Thymus (tissue), 11 donors: ENCODE measurements at regions not wholly inside any gene's neighbourhood (a gene's known extent, or its start where the extent isn't known, plus 50 kb on each side); places are given as distances from the start of the nearest gene placed in this dataset.
A peak's percentile ranks its signal among the peaks of the same experiment; 100 is the strongest.

Source experiments
- DNase-seq, 9 donors: peaks; one replicate each; pipeline ENCODE4 v3.0.0-alpha.2; 2013; ENCODE audit warnings: low spot score in 9 of 9, low read depth in 6 of 9, missing footprints in 1 of 9
- H3K27ac ChIP-seq, 2 donors: one replicate each; pipeline ENCODE4 v1.5.1; 2013; ENCODE audit warnings: control low read depth in 1 of 2, low read depth in 1 of 2, low read length in 1 of 2, mild to moderate bottlenecking in 1 of 2, moderate library complexity in 1 of 2
- H3K27me3 ChIP-seq, 2 donors: one replicate each; pipeline ENCODE4 v1.5.1; 2013; ENCODE audit warnings: low read length in 1 of 2; ENCODE audit not compliant: control insufficient read depth in 2 of 2, insufficient read depth in 1 of 2
- H3K36me3 ChIP-seq, 2 donors: one replicate each; pipeline ENCODE4 v1.5.1; 2013; ENCODE audit warnings: low read length in 1 of 2, mild to moderate bottlenecking in 1 of 2, moderate library complexity in 1 of 2; ENCODE audit not compliant: control insufficient read depth in 2 of 2, insufficient read depth in 2 of 2
- H3K4me1 ChIP-seq, 2 donors: one replicate each; pipeline ENCODE4 v1.5.1; 2013; ENCODE audit warnings: low read length in 2 of 2; ENCODE audit not compliant: control insufficient read depth in 2 of 2, insufficient read depth in 2 of 2
- H3K4me3 ChIP-seq, 2 donors: one replicate each; pipeline ENCODE4 v1.5.1; 2013; ENCODE audit warnings: low read length in 2 of 2, control low read depth in 1 of 2, mild to moderate bottlenecking in 1 of 2
- H3K9me3 ChIP-seq, 2 donors: one replicate each; pipeline ENCODE4 v1.5.1; 2013; ENCODE audit warnings: low read length in 1 of 2, mild to moderate bottlenecking in 1 of 2; ENCODE audit not compliant: control insufficient read depth in 2 of 2, insufficient read depth in 1 of 2
- WGBS: extraction: QIAGEN DNeasy Blood & Tissue Kit; methylation state at CpG from one replicate; pipeline ENCODE4 v1.1.7; 2013; 5-methylcytosine and 5-hydroxymethylcytosine counted together
- donor health status: healthy.

- Histone ChIP-seq H3K27ac (no peak overlapping the region), H3K4me1 (peaks cover 0 to 22% of the 10 kb centered on the region in 2 donors), H3K27me3 (peaks cover 0 to 2% of the 10 kb centered on the region in 2 donors), H3K4me3 (no peak overlapping the region), H3K9me3 (no peaks in the 10 kb centered on the region), H3K36me3 (no peaks in the 10 kb centered on the region)
- no peak for DNase-seq
- 66% methylated on average over 18 of the region's 18 CpGs for WGBS
Observed at GRCh38 chr9:89655990-89656657, 51.3 kb downstream of the GADD45G start.

- Histone ChIP-seq H3K4me1 (peaks cover 0 to 33% of the 10 kb centered on the region in 2 donors), H3K4me3 (no peak overlapping the region)
Observed at GRCh38 chr9:89657295-89657694, 52.5 kb downstream of the GADD45G start.

GRCh38 chr9:89657765-89658164 is 53.0 kb downstream of the GADD45G start:
- no peaks in the 10 kb centered on the region for H3K9me3 ChIP-seq

More at GRCh38 chr9:89657295-89657694, 52.5 kb downstream of the GADD45G start:
- no peak for DNase-seq
- Histone ChIP-seq H3K36me3 (no peaks in the 10 kb centered on the region), H3K9me3 (no peaks in the 10 kb centered on the region), H3K27me3 (peaks cover 0 to 6% of the 10 kb centered on the region in 2 donors), H3K27ac (no peak overlapping the region)
- WGBS, result 93% methylated on average over 5 of the region's 5 CpGs

GRCh38 chr9:89658401-89658800 is 53.6 kb downstream of the GADD45G start:
- H3K4me3 ChIP-seq, result no peak overlapping the region
- no peak for DNase-seq
- peaks cover 0 to 6% of the 10 kb centered on the region in 2 donors for H3K27me3 ChIP-seq
- H3K9me3 ChIP-seq, result no peaks in the 10 kb centered on the region
- H3K27ac ChIP-seq, result no peak overlapping the region
- WGBS, result 100% methylated on average over 5 of the region's 5 CpGs
- H3K4me1 ChIP-seq, result peaks cover 0 to 40% of the 10 kb centered on the region in 2 donors
- no peaks in the 10 kb centered on the region for H3K36me3 ChIP-seq

More at GRCh38 chr9:89657765-89658164, 53.0 kb downstream of the GADD45G start:
- WGBS, result 88% methylated on average over 4 of the region's 4 CpGs
- H3K4me1 ChIP-seq, result peaks cover 0 to 34% of the 10 kb centered on the region in 2 donors
- no peak overlapping the region for H3K4me3 ChIP-seq
- peak overlapping the region in 1 of 2 donors; percentile 29 for H3K27ac ChIP-seq
- H3K36me3 ChIP-seq, result no peaks in the 10 kb centered on the region
- DNase-seq, result peak in 1 of 9 donors; percentile 37
- H3K27me3 ChIP-seq, result peaks cover 0 to 6% of the 10 kb centered on the region in 2 donors

- 98% methylated on average over 6 of the region's 6 CpGs for WGBS
- Histone ChIP-seq H3K27ac (no peak overlapping the region), H3K27me3 (peaks cover 0 to 6% of the 10 kb centered on the region in 2 donors), H3K9me3 (no peaks in the 10 kb centered on the region), H3K4me1 (peaks cover 0 to 45% of the 10 kb centered on the region in 2 donors), H3K36me3 (no peaks in the 10 kb centered on the region), H3K4me3 (no peak overlapping the region)
- no peak for DNase-seq
Observed at GRCh38 chr9:89658931-89659330, 54.1 kb downstream of the GADD45G start.

GRCh38 chr9:89659473-89659872 is 54.7 kb downstream of the GADD45G start:
- Histone ChIP-seq H3K4me1 (peaks cover 0 to 47% of the 10 kb centered on the region in 2 donors), H3K4me3 (no peak overlapping the region), H3K27me3 (peaks cover 0 to 6% of the 10 kb centered on the region in 2 donors), H3K9me3 (no peaks in the 10 kb centered on the region), H3K27ac (no peak overlapping the region), H3K36me3 (no peaks in the 10 kb centered on the region)
- WGBS, result 98% methylated on average over 9 of the region's 9 CpGs
- DNase-seq, result no peak

- Histone ChIP-seq H3K4me3 (no peak overlapping the region), H3K27ac (no peak overlapping the region), H3K4me1 (peaks cover 0 to 47% of the 10 kb centered on the region in 2 donors), H3K9me3 (no peaks in the 10 kb centered on the region), H3K27me3 (peaks cover 0 to 6% of the 10 kb centered on the region in 2 donors), H3K36me3 (no peaks in the 10 kb centered on the region)
- no peak for DNase-seq
- 98% methylated on average over 6 of the region's 6 CpGs for WGBS
Observed at GRCh38 chr9:89659891-89660685, 55.3 kb downstream of the GADD45G start.

- 70% methylated on average over 13 of the region's 13 CpGs for WGBS
Observed at GRCh38 chr9:89661391-89661949, 56.7 kb downstream of the GADD45G start.

More at GRCh38 chr9:89661391-89661949, 56.7 kb downstream of the GADD45G start:
- no peak overlapping the region for H3K27ac ChIP-seq
- H3K4me1 ChIP-seq, result peaks cover 0 to 43% of the 10 kb centered on the region in 2 donors
- no peak overlapping the region for H3K4me3 ChIP-seq
- H3K27me3 ChIP-seq, result peaks cover 0 to 6% of the 10 kb centered on the region in 2 donors
- DNase-seq, result no peak
- H3K9me3 ChIP-seq, result peaks cover 0 to 3% of the 10 kb centered on the region in 2 donors
- H3K36me3 ChIP-seq, result no peaks in the 10 kb centered on the region
